ENCODE measurements at regions not wholly inside any gene's neighbourhood (a gene's known extent, or its start where the extent isn't known, plus 50 kb on each side); places are given as distances from the start of the nearest gene placed in this dataset.

GRCh38 chr3:17980863-17981262, 238.4 kb upstream of the TBC1D5 start:
- no peaks in the 10 kb centered on the region for H3K9me3 ChIP-seq
- ATAC-seq (ENCODE audit: low FRiP score in 2 of 2) = no peak
- H3K36me3 ChIP-seq = no peaks in the 10 kb centered on the region
- H3K4me1 ChIP-seq = no peaks in the 10 kb centered on the region
- no peak for DNase-seq
- H3K27ac ChIP-seq = no peak overlapping the region
- TF ChIP-seq EP300 (IDR thresholded peaks at IDR 0.05) = no peak
- no peak for TF ChIP-seq POLR2AphosphoS5 (IDR thresholded peaks at IDR 0.05)
- no peak for TF ChIP-seq POLR2A (IDR thresholded peaks at IDR 0.05)
- TF ChIP-seq CTCF (IDR thresholded peaks at IDR 0.05) = no peak
- H3K4me3 ChIP-seq = no peak overlapping the region
- no peaks in the 10 kb centered on the region for H3K27me3 ChIP-seq
- 77 to 83% methylated on average over 2 of the region's 2 CpGs for WGBS, 2 donors

- no peak for TF ChIP-seq POLR2A (IDR thresholded peaks at IDR 0.05)
- no peaks in the 10 kb centered on the region for H3K36me3 ChIP-seq
- no peak overlapping the region for H3K4me3 ChIP-seq
- 57 to 61% methylated on average over 3 of the region's 3 CpGs for WGBS, 2 donors
- H3K4me1 ChIP-seq = no peaks in the 10 kb centered on the region
- DNase-seq = no peak
- H3K27ac ChIP-seq = no peak overlapping the region
- H3K27me3 ChIP-seq = no peaks in the 10 kb centered on the region
- no peaks in the 10 kb centered on the region for H3K9me3 ChIP-seq
- ATAC-seq (ENCODE audit: low FRiP score in 2 of 2) = no peak
These were observed 237.5 kb upstream of the TBC1D5 start for GRCh38 chr3:17979911-17980310.

- ATAC-seq (ENCODE audit: low FRiP score in 2 of 2) (no peak), DNase-seq (no peak)
- TF ChIP-seq CTCF (IDR thresholded peaks at IDR 0.05) (no peak), POLR2A (IDR thresholded peaks at IDR 0.05) (no peak), POLR2AphosphoS5 (IDR thresholded peaks at IDR 0.05) (no peak), EP300 (IDR thresholded peaks at IDR 0.05) (no peak)
- WGBS, 2 donors = 45 to 46% methylated on average over 2 of the region's 2 CpGs
- Histone ChIP-seq H3K36me3 (no peaks in the 10 kb centered on the region), H3K4me1 (no peaks in the 10 kb centered on the region), H3K4me3 (no peak overlapping the region), H3K27me3 (no peaks in the 10 kb centered on the region), H3K27ac (no peak overlapping the region), H3K9me3 (no peaks in the 10 kb centered on the region)
These were observed 236.8 kb upstream of the TBC1D5 start for GRCh38 chr3:17979252-17979651.

GRCh38 chr3:17974206-17974841, 231.9 kb upstream of the TBC1D5 start:
- DNase-seq = no peak
- ATAC-seq (ENCODE audit: low FRiP score in 2 of 2) = no peak
- Histone ChIP-seq H3K36me3 (no peaks in the 10 kb centered on the region), H3K4me3 (no peak overlapping the region), H3K27ac (no peak overlapping the region), H3K9me3 (no peaks in the 10 kb centered on the region), H3K27me3 (no peaks in the 10 kb centered on the region), H3K4me1 (no peaks in the 10 kb centered on the region)
- TF ChIP-seq POLR2AphosphoS5 (IDR thresholded peaks at IDR 0.05) = no peak
- TF ChIP-seq POLR2A (IDR thresholded peaks at IDR 0.05) = no peak
- TF ChIP-seq EP300 (IDR thresholded peaks at IDR 0.05) = no peak
- no peak for TF ChIP-seq CTCF (IDR thresholded peaks at IDR 0.05)
- WGBS, 2 donors = 94 to 97% methylated on average over 1 of the region's 1 CpG

- no peak for DNase-seq
These were observed 230.8 kb upstream of the TBC1D5 start for GRCh38 chr3:17972959-17973906.

More at GRCh38 chr3:17972959-17973906, 230.8 kb upstream of the TBC1D5 start:
- 51 to 55% methylated on average over 10 of the region's 10 CpGs for WGBS, 2 donors
- Histone ChIP-seq H3K4me3 (no peak overlapping the region), H3K36me3 (no peaks in the 10 kb centered on the region), H3K27ac (no peak overlapping the region), H3K27me3 (no peaks in the 10 kb centered on the region), H3K4me1 (no peaks in the 10 kb centered on the region), H3K9me3 (no peaks in the 10 kb centered on the region)
- no peak for ATAC-seq (ENCODE audit: low FRiP score in 2 of 2)
- no peak for TF ChIP-seq POLR2A (IDR thresholded peaks at IDR 0.05)
- no peak for TF ChIP-seq POLR2AphosphoS5 (IDR thresholded peaks at IDR 0.05)
- no peak for TF ChIP-seq CTCF (IDR thresholded peaks at IDR 0.05)
- TF ChIP-seq EP300 (IDR thresholded peaks at IDR 0.05) = no peak
